PC-3 (cell line): ENCODE measurements at regions not wholly inside any gene's neighbourhood (a gene's known extent, or its start where the extent isn't known, plus 50 kb on each side); places are given as distances from the start of the nearest gene placed in this dataset.

Experiments used
- ATAC-seq: fragments of 200-7000 bp; cut with Tn5 transposase; 2 replicates; pipeline ENCODE4 v1.9.1; 2020; ENCODE audit warnings: mild to moderate bottlenecking, moderate library complexity
- BruUV-seq: library from RNA; stranded (reverse); fragments of 400-500 nt; replicated peaks from 2 replicates; lab custom pipeline; 2021; lab: Mats Ljungman, UMichigan
- CTCF ChIA-PET: fragments of 300-600 bp; sonication (Branson Sonifier 250); formaldehyde crosslinking; loops from one replicate; lab custom pipeline; 2022; ENCODE audit warnings: antibody characterized with exemption; lab: Charles Lee
- POLR2A ChIA-PET: fragments of 300-600 bp; sonication (Branson Sonifier 250); formaldehyde crosslinking; loops from one replicate; lab custom pipeline; 2022; ENCODE audit warnings: antibody characterized with exemption; ENCODE audit not compliant: unreplicated experiment; lab: Charles Lee
- DNase-seq: peaks from one replicate; pipeline ENCODE4 v3.0.0-alpha.2; 2015
- H2AFZ ChIP-seq: fragments of 300-600 bp; sonication (generic); 2 replicates; pipeline ENCODE4 v1.6.0; 2016; ENCODE audit warnings: antibody characterized with exemption, low read length
- H3F3A ChIP-seq: fragments of 300-600 bp; sonication (generic); one replicate; pipeline ENCODE4 v1.6.0; 2017; ENCODE audit warnings: antibody characterized with exemption, low read length, control low read depth, mild to moderate bottlenecking; ENCODE audit not compliant: unreplicated experiment
- H3K27ac ChIP-seq: fragments of 300-600 bp; sonication (generic); 2 replicates; pipeline ENCODE4 v1.5.1; 2016; ENCODE audit warnings: mild to moderate bottlenecking, low read length
- H3K27me3 ChIP-seq: fragments of 300-600 bp; sonication (generic); 2 replicates; pipeline ENCODE4 v1.6.1; 2016; ENCODE audit warnings: low read length, mixed read lengths
- H3K36me3 ChIP-seq: fragments of 300-600 bp; sonication (generic); 2 replicates; pipeline ENCODE4 v1.6.1; 2016; ENCODE audit warnings: low read depth, mixed run types, low read length, mixed read lengths
- H3K4me1 ChIP-seq: fragments of 300-600 bp; sonication (generic); 2 replicates; pipeline ENCODE4 v1.5.1; 2016; ENCODE audit warnings: low read length; ENCODE audit not compliant: insufficient read depth
- H3K4me2 ChIP-seq: fragments of 300-600 bp; sonication (generic); 2 replicates; pipeline ENCODE4 v1.6.0; 2016; ENCODE audit warnings: low read length
- H3K4me3 ChIP-seq: fragments of 300-600 bp; sonication (generic); 2 replicates; pipeline ENCODE4 v1.5.1; 2016; ENCODE audit warnings: mild to moderate bottlenecking, low read length, mixed read lengths
- H3K79me2 ChIP-seq: fragments of 300-600 bp; sonication (generic); 2 replicates; pipeline ENCODE4 v1.6.1; 2017; ENCODE audit warnings: low read length, mixed read lengths
- H3K9ac ChIP-seq: fragments of 300-600 bp; sonication (generic); 2 replicates; pipeline ENCODE4 v1.6.0; 2016; ENCODE audit warnings: mild to moderate bottlenecking, low read length
- H3K9me2 ChIP-seq: fragments of 300-600 bp; sonication (generic); replicated peaks from 2 replicates; pipeline ENCODE4 v1.6.1; 2016; ENCODE audit warnings: mixed run types, low read length, mixed read lengths
- H3K9me3 ChIP-seq: fragments of 300-600 bp; sonication (generic); 2 replicates; pipeline ENCODE4 v1.6.1; 2016; ENCODE audit warnings: low read length, mixed read lengths
- H4K20me1 ChIP-seq: fragments of 300-600 bp; sonication (generic); 2 replicates; pipeline ENCODE4 v1.6.1; 2016; ENCODE audit warnings: low read length, mixed read lengths
- EZH2 ChIP-seq: fragments of 300-600 bp; sonication (generic); IDR thresholded peaks from one replicate; pipeline ENCODE4 v1.6.1; 2017; ENCODE audit warnings: antibody characterized with exemption, mild to moderate bottlenecking, low read length; ENCODE audit not compliant: unreplicated experiment
- EZH2phosphoT487 ChIP-seq: fragments of 300-600 bp; sonication (generic); IDR thresholded peaks from 2 replicates; pipeline ENCODE4 v1.6.1; 2018; ENCODE audit warnings: mild to moderate bottlenecking, antibody characterized with exemption, low read length, borderline replicate concordance
- intact Hi-C: fragments of 100-400 bp; cut with micrococcal nuclease; formaldehyde crosslinking; loops from 2 replicates; pipeline ENCODE4 v1.9.0; 2023
- TF ChIP-seq, protein P1 (sequence below): fragments of 300-600 bp; sonication (generic); conservative IDR thresholded peaks from 2 replicates; pipeline ENCODE4 v1.5.1; 2017; ENCODE audit warnings: antibody characterized with exemption, low read depth, mild to moderate bottlenecking, low read length

DNA sequence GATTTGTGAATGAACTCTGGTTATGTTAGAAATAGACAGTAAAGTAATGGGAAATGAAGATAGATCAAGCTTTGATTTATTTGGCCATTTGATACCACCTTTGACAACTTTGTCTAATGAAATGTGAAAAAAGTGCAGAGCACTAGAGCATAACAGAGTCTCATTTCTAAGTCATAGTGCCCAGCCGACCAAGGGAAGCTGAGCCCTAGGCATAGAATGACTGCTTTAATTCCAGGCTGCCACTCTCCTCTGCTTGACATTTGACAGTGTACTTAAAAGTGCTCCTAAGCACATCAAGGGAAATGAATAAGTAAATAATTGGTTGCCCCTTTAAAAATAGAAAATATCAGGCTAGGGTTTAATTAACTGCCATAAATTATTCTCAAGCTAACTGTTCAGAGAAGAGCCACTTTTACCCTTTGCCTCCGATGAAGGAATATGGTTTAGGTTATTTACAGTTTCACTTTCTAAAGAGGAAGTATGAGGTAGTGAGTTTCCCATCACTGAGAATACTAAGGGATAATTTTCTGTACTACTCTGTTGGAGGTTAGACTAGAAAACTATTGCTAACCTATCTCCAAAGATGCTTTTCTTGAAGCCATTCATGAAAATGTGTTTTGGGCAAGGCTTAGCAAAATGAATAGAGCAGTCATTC lies 591.6 kb downstream of the REEP3 start:
- intact Hi-C loops = loop anchor here (10.0 kb wide), 1 partner anchor 392 kb away; no protein-coding TSS in a partner anchor
- Histone ChIP-seq H3K9ac (no peak overlapping the region), H3K9me3 (no peaks in the 10 kb centered on the region), H3K27me3 (no peaks in the 10 kb centered on the region), H3K79me2 (no peaks in the 10 kb centered on the region), H2AFZ (no peak overlapping the region), H3K4me2 (no peak overlapping the region), H4K20me1 (no peaks in the 10 kb centered on the region), H3K4me3 (no peak overlapping the region), H3K4me1 (peaks cover 46% of the 10 kb centered on the region), H3K36me3 (no peaks in the 10 kb centered on the region), H3K27ac (no peak overlapping the region), H3K9me2 (no peaks in the 10 kb centered on the region), H3F3A (no peaks in the 10 kb centered on the region)
- DNase-seq (no peak), ATAC-seq (no peak)
- ChIA-PET CTCF (no interaction called here), POLR2A (interaction anchor here (0.6 kb wide), 1 partner anchor 369 kb away, joined by 5 read pairs; no protein-coding TSS in a partner anchor)
- TF ChIP-seq, protein P1, sequence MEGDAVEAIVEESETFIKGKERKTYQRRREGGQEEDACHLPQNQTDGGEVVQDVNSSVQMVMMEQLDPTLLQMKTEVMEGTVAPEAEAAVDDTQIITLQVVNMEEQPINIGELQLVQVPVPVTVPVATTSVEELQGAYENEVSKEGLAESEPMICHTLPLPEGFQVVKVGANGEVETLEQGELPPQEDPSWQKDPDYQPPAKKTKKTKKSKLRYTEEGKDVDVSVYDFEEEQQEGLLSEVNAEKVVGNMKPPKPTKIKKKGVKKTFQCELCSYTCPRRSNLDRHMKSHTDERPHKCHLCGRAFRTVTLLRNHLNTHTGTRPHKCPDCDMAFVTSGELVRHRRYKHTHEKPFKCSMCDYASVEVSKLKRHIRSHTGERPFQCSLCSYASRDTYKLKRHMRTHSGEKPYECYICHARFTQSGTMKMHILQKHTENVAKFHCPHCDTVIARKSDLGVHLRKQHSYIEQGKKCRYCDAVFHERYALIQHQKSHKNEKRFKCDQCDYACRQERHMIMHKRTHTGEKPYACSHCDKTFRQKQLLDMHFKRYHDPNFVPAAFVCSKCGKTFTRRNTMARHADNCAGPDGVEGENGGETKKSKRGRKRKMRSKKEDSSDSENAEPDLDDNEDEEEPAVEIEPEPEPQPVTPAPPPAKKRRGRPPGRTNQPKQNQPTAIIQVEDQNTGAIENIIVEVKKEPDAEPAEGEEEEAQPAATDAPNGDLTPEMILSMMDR = no peak
- no peak for TF ChIP-seq EZH2phosphoT487
- no peak for TF ChIP-seq EZH2
- BruUV-seq = no TSS peak

DNA sequence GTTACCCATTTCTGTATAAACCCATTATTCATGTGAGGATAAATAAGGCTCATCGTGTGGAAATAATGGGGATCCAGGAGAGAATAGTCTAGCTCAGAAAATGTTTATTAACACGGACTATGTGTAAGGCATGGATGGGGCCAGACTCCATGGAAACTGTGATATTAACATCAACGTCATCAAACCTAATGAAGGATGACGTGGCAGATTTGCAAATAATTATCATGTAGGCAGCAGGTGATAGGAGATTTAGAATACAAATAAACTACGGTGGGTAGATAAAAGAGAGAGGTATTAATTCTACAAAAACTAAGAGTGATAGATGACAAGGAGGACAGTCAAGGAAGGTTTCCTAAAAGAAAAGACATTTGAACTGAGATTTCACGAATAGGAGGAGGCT lies 592.2 kb downstream of the REEP3 start:
- H3K4me1 ChIP-seq = peaks cover 46% of the 10 kb centered on the region
- no peak overlapping the region for H3K4me2 ChIP-seq
- ATAC-seq (no peak), DNase-seq (no peak)
- H3K9me2 ChIP-seq = no peaks in the 10 kb centered on the region
- no peak overlapping the region for H3K27ac ChIP-seq
- H3F3A ChIP-seq = no peaks in the 10 kb centered on the region
- intact Hi-C loops = loop anchor here (10.0 kb wide), 1 partner anchor 391 kb away; no protein-coding TSS in a partner anchor
- BruUV-seq = no TSS peak
- H2AFZ ChIP-seq = no peak overlapping the region
- H3K79me2 ChIP-seq = no peaks in the 10 kb centered on the region
- no peaks in the 10 kb centered on the region for H3K27me3 ChIP-seq
- no peak overlapping the region for H3K9ac ChIP-seq
- no peak overlapping the region for H3K4me3 ChIP-seq
- ChIA-PET CTCF (no interaction called here), POLR2A (no interaction called here)
- H3K9me3 ChIP-seq = no peaks in the 10 kb centered on the region
- no peaks in the 10 kb centered on the region for H4K20me1 ChIP-seq
- TF ChIP-seq EZH2phosphoT487 (no peak), EZH2 (no peak)
- TF ChIP-seq, protein P1 = no peak
- no peaks in the 10 kb centered on the region for H3K36me3 ChIP-seq

DNA sequence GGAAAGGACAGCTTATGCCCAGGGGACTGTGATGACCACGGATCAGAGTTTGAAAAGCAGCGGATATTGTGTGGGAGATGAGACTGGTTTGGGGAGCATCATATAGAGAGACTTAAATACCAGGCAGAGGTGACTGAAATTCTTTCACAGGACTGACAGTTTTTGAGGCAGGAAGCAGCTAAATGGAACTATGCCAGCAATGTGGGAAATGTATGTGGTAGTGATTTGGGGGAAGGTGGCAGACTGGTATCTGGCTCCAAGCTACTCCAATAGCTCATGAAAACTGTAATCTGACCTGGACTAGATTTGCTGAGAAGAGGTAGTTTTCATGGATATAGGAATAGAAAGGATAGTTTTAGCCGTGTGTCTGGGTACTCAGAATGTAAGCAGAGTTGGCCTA lies 592.6 kb downstream of the REEP3 start:
- H3K9ac ChIP-seq = no peak overlapping the region
- H4K20me1 ChIP-seq = no peaks in the 10 kb centered on the region
- H3K36me3 ChIP-seq = no peaks in the 10 kb centered on the region
- BruUV-seq = no TSS peak
- no peak for ATAC-seq
- H3K9me3 ChIP-seq = no peaks in the 10 kb centered on the region
- no peaks in the 10 kb centered on the region for H3K9me2 ChIP-seq
- ChIA-PET POLR2A (no interaction called here), CTCF (no interaction called here)
- intact Hi-C loops = loop anchor here (10.0 kb wide), 1 partner anchor 391 kb away; no protein-coding TSS in a partner anchor
- TF ChIP-seq, protein P1 = no peak
- no peak for TF ChIP-seq EZH2phosphoT487
- no peak for TF ChIP-seq EZH2
- no peak overlapping the region for H2AFZ ChIP-seq
- H3K4me1 ChIP-seq = peaks cover 46% of the 10 kb centered on the region
- DNase-seq = peak; percentile 56
- no peak overlapping the region for H3K4me3 ChIP-seq
- H3K27me3 ChIP-seq = no peaks in the 10 kb centered on the region
- H3K4me2 ChIP-seq = no peak overlapping the region
- H3F3A ChIP-seq = no peaks in the 10 kb centered on the region
- H3K27ac ChIP-seq = no peak overlapping the region
- no peaks in the 10 kb centered on the region for H3K79me2 ChIP-seq
